GM18499 (cell line): ENCODE measurements at regions not wholly inside any gene's neighbourhood (a gene's known extent, or its start where the extent isn't known, plus 50 kb on each side); places are given as distances from the start of the nearest gene placed in this dataset.
"Not testable (repeated sequence)": the region's sequence is repeated elsewhere in the genome, so short reads cannot be mapped to it uniquely, and the experiment has no call there.

ENCODE experiments used
- ATAC-seq: cut with Tn5 transposase; IDR thresholded peaks from one replicate; pipeline ENCODE4 v1.9.1; 2021; ENCODE audit warnings: moderate number of reproducible peaks; ENCODE audit not compliant: insufficient read depth, unreplicated experiment

DNA sequence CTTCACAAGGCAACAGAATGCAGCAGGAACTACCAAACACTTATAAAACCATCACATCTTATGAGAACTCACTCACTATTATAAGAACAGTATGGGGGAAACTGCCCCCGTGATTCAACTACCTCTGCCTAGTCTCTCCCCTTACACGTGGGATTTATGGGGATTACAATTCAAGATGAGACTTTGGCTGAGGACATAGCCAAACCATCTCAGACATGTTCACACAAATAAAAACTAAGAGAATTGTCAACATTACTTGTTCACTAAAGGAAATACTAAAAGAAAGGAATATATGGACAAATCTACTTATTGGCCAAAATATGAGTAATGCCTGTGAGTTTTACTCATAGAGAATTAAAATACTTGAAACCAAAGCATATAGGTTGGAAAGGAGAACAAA lies 505.1 kb downstream of the IGSF11 start:
- ATAC-seq, result no peak

DNA sequence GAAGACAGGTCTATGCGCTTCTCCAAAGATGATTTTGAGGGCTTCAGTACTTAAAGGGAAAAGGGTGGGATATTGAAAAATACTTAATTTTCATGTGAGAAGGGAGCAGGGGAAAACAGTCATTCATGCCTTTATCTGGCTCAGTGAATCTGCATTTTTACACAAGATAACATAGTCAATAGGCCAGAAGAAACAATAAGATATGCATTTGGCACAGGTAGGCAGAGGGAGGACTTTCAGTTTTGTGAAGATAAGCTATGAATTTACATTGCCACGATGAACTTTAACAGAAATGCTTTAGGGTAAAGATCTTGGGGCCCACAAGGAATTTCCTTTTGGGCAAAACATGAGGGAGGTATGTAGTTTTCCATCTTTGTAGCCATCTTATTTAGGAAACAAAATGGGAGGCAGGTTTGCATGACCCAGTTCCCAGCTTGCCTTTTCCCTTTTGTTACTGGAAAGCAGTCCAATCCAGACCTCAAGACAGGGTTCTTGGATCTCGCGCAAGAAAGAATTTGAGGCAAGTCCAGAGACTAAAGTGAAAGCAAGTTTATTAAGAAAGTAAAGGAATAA lies 504.2 kb downstream of the IGSF11 start:
- no peak for ATAC-seq

DNA sequence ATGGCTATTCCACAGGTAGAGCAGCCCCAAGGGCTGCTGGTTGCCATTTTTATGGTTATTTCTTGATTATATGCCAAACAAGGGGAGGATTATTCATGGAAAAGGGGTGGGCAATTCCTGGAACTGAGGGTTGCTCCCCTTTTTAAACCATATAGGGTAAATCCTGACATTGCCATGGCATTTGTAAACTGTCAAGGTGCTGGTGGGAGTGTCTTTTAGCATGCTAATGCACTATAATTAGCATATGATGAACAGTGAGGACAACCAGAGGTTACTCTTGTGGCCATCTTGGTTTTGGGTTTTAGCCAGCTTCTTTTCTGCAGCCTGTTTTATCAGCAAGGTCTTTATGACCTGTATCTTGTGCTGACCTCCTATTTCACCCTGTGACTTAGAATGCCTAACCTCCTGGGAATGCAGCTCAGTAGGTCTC lies 503.7 kb downstream of the IGSF11 start:
- ATAC-seq, result not testable (repeated sequence)

DNA sequence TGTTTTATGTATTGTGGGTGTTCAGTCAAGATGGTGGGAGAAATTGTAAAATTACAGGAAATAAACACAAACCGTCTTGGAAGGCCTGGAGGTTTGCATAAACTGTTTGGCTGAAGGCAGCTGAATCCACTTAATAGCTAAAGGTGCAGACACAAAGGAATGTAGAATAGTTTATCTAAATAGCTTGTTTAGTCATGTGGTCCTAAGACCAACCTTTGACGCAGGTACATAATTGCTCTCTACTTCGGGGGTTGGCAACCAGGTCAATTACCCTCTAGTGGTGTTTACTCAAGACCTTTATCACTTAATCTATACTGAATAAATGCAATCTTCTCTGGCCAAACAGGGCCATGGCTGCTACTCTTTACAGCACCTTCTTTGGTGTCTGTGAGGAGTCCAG lies 502.8 kb downstream of the IGSF11 start:
- no peak for ATAC-seq

DNA sequence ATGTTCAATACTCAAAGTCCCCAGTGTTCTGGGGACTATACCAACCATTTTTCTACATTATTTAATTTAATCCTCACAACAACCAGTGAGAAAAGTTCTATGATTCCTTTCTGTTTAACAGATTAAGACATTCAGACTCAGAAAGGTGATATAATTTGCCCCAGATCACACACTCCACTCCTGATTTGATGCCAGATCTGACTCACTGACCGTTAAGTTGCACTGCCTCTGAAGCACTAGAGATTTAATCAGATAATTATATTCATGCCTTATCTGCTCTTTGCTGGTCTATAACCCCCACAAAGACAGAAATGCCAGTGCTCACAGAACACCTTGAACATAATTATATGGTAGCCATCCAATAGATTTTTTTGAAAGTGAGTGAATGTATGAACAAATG lies 501.0 kb downstream of the IGSF11 start:
- ATAC-seq, result no peak

DNA sequence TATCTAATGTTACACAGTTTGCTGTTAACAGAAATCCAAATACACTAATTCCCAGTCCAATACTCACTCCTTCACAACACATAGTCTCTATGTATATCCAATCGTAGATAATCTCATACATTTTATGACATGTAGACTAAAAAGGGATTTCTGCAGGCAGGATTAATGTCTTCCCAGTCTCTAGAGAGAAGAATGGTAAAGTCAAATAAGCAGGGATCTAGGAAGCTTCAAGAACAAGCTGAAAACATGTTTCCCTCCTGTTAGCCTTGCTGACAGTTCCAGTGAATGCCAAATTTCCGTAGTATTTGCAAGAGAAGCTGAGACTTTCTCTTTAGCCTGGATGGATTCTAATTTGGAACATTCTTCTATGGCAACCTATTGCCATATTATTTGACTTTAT lies 500.1 kb downstream of the IGSF11 start:
- no peak for ATAC-seq

DNA sequence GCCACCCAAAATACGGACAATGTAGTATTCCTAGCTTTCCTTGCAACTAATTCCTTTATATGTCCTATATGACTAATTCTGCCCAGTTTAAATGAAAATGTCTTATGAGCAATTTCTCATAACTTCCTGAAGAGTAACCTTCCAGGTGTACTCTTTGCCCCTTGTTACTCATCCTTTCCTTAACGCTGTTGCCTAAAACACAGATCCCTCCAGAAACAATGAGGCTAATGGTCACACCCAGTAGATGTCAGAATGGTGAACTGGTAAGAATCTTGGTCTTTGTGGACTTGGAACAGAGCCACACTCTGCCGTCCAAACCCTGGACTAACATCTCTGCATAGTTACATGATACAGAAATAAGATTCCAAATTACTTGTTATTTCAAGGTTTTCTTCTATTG lies 497.9 kb downstream of the IGSF11 start:
- ATAC-seq, result no peak

DNA sequence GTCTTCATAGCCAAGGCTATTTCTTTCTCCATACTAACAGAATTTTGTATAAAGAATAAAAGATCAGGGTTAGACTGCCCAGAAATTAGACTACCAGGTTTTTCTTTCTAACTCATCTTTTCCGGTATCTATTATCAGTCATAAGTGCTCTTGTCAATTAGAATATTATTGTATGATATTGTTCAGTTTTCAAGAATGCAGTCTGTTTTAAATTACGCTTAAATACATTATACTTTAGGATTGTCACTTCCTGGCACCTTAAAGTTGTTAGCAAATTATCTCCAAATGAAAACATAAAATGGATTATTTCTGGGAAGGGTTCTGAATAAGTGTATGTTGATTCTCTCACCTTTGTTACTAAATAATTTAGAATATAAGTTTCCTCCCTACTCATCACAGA lies 497.2 kb downstream of the IGSF11 start:
- no peak for ATAC-seq

DNA sequence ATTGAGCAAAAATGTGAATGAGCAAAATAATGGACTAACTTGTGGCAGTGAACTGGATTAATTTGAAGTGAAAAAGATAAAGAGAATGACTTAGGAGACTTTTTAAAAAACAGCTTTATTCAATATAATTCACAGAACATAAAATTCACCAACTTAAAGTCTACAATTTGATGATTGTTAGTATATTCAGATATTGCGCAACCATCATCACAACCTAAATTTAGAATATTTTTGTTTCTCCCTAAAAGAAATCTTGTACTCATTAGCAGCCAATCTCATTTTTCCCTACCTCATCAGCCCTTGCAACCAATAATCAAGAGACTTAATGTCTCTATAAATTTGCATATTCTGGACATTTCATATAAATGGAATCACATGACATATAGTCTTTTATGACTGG lies 496.5 kb downstream of the IGSF11 start:
- no peak for ATAC-seq

DNA sequence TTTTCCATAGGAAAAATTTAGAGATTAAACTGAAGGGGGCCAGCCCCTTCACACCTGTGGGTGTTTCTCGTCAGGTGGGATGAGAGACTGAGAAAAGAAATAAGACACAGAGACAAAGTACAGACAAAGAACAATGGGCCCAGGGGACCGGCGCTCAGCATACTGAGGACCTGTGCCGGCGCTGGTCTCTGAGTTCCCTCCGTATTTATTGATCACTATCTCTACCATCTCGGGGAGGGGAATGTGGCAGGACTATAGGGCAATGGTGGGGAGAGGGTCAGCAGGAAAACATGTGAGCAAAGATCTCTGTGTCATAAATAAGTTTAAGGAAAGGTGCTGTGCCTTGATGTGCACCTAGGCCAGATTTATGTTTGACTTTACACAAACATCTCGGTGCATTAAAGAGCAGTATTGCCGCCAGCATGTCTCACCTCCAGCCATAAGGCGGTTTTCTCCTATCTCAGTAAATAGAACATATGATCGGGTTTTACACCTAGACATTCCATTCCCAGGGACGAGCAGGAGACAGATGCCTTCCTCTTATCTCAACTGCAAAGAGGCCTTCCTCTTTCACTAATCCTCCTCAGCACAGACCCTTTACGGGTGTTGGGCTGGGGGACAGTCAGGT lies 494.7 kb downstream of the IGSF11 start:
- not testable (repeated sequence) for ATAC-seq

DNA sequence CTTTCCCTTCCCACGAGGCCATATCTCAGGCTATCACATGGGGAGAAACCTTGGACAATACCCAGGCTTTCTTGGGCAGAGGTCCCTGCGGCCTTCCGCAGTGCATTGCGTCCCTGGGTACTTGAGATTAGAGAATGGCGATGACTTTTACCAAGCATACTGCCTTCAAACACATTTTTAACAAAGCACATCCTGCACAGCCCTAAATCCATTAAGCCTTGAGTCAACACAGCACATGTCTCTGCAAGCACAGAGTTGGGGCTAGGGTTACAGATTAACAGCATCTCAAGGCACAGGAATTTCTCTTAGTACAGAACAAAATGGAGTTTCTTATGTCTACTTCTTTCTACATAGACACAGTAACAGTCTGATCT lies 494.2 kb downstream of the IGSF11 start:
- ATAC-seq, result not testable (repeated sequence)

DNA sequence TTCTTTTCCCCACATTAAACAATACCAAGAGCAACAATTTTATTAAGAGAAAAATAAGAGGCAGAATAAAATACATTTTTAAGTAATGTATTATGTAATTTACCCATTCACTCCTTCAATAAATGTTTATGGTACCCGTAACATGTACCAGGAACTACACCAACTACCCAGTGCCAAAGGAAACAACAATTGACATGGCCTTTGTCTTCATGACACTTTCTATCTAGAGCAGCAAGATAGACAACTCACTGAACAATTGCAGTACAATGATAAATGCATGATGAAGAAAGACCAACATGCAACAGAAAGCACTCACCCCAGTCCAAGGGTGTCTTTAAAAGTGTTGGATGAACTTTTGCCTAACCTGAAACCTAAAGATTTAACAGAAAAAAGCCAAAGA lies 493.8 kb downstream of the IGSF11 start:
- no peak for ATAC-seq

DNA sequence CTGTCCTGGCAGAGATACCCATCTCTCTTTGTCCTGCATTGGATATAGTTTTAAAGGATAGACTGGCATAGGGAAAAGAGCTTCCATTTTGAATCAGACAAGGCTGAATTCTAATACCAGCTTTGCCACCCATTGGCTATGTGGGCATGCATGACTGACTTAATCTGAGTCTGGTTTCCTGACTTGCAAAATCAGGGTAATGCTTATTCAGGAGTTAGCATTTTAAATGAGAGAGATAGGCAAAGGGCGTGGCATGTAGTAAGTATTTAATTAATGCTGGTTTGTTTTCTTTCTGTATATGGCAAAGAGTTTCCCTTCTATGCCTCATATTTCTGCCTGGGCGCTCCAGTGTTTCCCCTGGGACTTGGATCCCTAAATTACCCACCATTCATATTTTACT lies 492.9 kb downstream of the IGSF11 start:
- no peak for ATAC-seq

DNA sequence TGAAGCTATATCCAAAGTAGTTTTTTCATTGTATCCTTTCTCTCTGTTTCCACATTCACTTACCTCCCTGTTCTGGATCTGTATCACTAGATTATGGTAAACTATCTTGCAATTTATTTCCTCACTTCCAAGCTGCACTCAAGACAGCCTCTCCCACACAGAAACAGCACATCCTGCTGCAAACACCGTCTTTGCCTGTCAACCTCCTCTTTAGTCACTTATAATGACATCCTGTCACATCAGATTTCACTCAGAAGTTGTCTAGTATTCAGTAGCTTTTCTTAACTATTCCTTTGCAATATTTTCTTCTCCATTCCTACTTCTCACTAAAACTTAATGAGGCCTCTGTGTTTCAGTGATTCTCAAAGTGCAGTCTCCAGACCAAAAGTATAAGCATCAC lies 490.8 kb downstream of the IGSF11 start:
- no peak for ATAC-seq

DNA sequence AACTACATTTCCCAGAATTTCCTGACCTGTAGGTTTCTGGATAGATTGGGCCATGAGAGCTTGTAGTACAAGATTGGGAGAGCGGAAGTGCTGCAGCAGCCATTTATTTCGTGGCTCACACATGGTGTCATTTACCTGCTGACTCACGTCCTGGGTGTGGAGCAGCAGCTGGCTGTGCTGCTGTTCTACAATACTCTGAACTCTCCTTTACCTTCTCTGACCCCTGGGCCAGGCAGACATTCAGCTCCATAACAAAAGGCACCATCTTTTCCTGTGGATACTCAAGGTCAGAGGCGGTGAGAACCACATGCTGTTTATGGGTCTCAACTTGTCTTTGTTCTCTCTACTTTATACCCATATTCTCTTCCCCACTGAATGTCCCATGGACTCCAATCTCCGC lies 490.2 kb downstream of the IGSF11 start:
- no peak for ATAC-seq

DNA sequence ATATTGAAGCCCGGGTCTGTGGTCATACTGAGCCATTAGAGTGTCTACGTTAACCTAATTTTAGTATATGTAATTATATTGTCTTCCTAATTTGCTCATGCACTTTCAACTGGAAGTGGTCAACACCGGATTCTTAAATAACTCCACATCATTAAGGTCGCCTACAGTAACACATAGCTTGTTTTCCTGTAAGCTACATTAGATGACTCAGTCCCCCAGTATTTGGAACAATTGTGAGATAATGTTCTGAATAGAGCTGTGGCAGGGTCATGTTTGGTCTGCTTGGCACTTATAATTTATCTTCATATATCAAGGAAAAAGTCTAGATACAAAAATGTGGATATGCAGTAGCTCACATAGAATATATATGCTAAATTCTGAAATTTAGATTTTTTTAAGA lies 486.2 kb downstream of the IGSF11 start:
- ATAC-seq, result no peak

DNA sequence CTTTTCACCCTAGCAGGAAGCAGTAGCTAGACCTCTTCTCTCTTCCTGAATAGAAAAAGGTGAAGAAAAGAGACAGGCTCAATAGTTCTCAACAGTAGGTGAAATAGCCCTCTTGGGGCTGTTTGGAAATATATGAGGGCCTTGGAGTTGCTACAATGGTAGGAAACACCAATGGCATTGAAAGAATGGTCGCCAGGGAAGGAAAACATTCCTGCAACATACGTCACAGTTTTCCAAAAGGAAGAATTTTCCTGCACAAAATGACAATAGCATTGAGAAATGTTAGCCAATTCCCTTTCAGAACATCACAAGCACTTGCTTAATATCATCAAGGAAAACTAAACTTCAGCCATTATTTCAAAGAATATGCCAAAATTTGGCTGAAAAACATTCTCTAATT lies 484.5 kb downstream of the IGSF11 start:
- no peak for ATAC-seq

DNA sequence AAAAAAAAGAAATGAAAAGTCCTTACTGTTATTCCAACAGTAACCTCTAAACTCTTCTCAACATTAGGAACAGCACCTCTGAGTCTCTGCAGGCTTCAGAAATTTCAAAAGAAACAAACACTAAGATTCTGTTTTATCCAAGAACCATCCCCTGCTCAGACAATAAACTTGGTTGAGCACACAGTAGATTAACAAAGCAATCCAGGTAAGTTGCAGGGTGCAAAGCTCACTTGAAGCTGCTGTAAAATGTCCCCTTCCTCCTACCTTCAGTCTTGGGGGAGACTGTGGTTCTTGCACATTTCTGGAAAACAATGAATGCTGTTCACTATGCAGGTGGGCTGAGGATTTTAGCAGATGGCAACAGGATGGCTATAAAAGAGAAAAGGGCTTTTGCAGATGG lies 484.1 kb downstream of the IGSF11 start:
- ATAC-seq, result no peak

DNA sequence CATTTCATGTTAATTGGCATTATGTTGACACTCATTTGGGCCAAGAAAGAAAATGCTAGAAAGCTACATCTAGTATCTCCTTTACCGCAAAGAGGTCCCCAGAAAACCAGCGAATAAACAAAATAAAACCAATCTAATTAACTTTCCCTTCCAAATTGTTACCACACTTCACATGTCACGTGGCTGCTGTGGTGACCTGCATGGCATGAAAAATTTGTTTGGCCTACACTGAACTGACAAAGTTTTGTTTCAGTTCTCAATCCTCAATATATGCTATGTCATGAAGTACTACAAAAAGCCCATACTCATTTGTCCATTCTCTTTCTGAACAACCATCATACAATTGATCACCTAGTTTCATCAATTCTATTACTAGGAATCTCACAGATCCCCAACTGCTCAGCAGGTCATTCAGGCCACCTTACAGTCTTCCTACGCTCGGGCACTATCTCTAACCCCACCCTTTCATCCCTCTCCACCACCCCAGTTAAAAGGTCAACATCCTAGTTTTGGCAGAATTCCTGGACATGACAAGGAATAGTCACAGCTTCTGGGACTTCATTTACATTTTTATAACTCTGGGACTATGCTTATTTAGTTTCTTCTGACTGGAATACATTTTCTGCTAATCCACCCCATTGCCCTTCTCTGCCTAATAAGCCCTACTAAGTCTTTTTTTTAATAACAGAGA lies 480.4 kb downstream of the IGSF11 start:
- no peak for ATAC-seq

DNA sequence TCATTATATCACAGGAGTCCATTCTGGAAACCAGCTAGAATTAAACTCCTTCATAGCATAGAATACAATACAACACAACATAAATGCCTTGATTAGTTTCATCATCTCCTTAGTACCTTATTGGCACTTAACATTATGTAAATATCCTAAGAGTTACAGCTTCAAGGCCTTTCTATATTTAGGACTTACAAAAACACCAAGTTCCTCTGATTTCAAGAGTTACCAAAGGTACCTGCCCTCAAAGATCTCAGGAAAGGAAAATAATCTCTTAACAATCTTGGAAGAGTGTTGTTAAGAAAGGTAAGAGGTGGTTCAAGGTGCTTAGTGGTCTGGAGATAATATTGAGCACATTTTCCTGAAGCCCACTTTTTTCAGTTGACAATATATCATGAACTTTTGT lies 477.7 kb downstream of the IGSF11 start:
- ATAC-seq, result no peak

DNA sequence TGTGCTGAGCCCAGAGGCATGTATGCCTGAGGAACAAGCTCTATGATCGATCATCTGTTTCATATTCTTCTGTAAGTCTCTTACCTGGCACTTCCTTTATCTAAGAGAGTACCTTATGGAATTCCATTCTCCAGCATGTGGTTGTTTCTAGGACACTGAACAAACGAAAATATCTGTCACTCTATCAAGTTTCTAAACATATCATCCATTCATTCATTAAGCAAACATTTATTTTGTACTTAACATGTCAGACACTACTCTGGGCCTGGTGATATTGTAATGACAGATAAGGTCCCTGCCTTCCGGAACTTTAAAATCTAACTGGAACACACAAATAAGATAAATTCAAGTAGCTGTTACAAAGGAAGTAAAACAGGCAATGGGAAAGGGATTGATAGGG lies 477.1 kb downstream of the IGSF11 start:
- no peak for ATAC-seq

DNA sequence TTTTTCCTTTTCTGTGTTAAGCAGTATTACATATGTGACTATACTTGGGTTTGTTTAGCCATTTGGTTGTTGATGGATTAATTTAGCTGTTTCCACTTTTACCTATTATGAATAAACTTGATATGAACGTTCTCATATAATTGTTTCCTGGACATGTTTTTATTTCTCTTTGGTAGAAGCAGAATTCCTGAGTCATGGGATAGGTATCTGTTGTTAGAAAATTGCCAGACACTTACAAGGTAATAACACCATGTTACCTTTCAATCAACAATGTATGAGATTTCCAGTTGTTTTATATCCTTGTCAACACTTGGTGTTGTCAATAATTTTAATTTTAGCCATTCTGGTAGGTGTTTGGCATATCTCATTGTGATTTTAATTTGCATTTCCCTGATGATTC lies 475.4 kb downstream of the IGSF11 start:
- ATAC-seq, result no peak
